ENCODE measurements at regions not wholly inside any gene's neighbourhood (a gene's known extent, or its start where the extent isn't known, plus 50 kb on each side); places are given as distances from the start of the nearest gene placed in this dataset.

DNA sequence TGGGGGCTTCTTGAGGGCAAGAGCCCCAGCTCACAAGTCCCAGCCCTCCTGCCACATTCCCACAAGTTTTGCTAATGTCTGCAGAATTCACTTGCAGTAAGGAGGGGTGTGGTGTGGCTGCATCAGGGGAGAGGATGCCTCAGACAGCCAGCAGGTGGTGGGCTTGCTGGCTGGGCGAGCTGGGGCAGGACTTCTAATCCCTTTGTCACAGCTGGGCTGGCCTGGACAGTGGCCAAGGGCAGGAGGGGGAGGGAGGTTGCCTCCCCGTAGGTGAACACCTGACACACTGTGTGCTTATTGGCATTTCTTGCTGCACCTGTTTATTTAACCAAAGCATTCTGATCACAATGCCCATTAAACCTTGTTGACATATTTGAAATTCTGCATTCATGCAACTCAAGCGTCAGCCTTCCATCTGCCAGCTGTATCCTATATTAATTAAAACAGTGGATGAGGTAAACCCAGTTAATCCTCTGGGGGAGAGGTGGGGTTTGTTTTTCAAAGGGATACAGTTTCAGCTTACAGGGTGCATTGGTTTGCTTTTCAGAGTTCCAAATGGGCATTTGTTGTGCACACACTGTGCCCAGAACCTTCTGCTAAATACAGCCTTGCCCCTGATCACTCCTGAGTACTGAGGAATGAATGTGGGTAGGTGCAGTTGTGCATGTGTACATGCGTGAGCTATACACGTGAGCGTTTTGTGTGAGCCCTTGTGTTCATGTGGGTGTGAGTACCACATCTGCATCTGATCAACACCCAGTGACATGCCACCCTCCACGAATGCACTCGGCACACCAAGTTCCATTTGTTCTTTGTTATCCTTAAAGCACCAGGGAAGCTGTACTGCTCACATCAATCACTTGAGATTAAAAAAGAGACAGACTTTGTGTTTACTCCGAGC lies 268.7 kb downstream of the XXYLT1 start:
- DNase-seq, result no peak

DNA sequence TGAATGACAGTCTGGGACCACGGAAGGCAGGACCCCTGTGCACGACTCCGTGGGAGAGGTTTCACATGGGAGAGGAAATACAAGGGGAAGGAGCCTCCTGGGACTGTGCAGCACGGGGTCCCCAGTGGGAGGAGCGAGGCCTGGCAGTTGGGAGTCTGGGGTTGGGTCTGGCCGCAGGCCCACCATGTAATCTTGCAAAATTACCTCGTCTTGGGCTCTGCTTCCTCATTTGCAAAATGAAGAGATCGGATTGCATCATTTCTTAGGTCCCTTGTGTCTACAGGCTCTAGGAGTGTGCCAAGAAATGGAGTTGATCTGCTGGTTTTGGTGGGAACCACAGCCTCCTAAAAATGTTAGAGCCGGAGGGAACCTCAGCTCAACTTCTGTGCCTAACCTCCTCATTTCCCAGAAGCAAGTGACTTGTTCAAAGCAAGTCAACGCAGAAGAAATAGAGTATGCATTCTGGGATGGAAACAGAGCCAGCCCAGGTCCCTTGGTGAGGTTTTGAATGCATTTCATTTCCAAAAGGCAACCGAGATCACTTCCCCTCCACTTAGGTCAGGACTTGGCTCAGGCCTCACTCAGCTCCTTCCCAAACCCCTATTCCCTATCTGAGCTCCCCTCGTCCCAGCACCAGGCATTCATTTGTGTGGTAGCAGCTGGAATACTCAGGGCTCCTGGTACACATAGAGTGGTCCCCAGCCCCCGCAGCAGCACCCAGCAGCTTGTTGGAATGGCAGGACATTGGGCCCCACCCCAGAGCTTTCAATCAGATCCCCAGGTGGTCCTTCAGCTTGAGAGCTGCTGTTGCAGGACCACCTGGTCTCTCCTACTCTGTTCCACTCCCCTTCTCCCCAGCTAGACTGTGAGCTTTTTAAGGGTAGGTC lies 267.7 kb downstream of the XXYLT1 start:
- DNase-seq, result no peak

DNA sequence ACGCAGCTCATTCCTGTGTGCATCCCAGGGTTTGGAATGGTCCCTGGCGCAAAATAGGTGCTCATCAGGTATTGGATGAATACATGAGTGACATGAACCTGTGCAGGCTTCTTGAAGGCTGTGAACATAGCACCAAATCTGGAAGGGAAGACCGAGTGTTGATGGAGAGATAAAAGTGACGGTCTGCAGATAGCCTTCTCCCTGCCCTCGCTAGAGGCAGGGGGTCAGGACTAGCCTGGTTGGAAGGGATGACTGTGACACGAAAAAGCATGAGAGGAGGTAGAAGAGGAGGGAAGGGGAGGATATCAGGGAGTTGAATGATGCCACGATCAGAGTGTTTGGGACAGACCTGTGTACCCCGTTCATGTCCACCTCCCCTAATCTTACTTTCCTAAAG lies 267.1 kb downstream of the XXYLT1 start:
- DNase-seq, result no peak

DNA sequence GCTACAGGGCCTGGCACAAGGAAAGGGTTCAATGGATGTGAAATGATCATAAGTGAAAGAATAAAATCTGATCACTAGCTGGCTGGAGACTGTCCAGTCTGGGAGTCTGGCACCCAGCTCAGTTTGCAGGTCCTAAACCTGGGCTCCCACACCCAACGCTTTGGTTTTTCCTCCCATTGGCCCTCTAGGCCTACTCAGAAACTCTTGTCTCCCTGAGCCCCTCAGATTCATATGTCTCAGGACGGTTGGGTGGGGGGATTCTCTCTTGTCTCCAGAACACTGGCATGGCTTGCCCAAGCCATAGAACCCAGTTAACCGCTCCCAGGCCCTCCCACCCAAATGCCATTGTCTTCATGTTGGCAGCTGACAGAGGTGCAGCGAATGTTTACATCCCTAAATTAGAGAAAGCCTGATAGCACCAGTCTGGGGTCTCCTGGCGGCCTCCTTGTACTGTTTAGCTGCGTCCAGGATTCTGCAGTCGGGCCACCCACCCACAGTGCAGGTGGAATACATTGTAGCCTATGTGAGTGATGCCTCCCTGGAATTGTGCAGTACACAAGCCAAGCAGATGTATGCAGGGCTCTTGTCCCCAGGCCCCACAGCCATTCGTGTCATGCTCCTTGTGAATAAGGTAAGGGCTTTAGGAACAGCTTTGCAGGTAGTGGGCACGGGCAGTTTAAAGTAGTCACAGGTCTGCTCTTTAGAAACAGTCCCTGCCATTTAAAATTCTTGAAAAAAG lies 266.3 kb downstream of the XXYLT1 start:
- no peak for DNase-seq

DNA sequence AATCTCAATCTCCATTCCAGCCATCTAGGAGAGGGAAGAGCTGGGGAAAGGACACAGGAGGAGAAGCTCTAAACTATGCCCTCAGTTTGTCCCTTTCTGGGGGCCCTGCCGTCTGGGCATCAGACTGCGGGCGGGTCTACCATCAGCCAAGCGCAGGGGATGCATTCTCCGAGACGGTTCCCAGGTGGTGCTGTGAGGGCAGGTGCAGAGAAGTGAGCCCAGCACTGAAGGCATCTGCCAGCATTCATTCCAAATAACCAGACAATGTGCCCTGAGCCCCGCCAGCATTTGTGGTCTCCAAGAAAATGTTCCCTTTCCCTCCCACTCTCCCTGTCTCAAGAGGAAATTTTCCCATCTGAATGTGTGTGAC lies 265.7 kb downstream of the XXYLT1 start:
- DNase-seq, result no peak

DNA sequence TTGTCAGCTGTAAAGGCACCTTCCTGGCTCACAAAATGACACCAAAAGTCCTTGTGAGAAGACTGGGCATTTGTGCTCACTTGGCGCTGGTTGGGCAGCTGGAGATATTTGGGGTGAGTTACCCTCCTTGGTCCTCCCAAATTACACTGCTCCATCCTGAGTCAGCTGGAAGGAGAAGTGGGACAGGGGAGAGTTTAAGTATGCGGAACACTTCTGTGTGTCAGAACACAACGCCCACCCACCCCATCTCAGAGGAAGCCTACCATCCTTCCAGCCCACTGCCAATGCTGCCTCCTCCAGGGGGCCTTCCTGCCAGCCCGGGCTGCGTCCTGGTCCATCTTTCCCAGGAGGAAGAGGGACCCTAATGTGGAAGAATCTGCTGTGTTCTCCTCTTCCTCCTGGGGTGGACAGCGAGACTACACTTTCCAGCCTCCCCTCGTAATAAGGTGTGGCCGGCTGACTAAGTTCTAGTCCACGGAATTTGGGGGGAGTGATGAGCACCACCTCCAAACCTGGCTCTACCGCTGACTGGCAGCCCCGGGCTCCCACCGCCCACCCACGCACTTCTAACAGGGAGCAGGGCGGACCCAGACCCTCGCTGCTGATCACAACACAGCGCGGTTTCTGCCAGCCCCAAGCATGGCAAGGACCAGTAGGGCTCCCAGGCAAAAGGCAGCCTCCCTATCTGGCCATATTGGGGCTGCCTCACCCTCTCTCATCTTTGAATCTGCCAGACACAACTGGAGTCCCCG lies 265.0 kb downstream of the XXYLT1 start:
- DNase-seq, result no peak

DNA sequence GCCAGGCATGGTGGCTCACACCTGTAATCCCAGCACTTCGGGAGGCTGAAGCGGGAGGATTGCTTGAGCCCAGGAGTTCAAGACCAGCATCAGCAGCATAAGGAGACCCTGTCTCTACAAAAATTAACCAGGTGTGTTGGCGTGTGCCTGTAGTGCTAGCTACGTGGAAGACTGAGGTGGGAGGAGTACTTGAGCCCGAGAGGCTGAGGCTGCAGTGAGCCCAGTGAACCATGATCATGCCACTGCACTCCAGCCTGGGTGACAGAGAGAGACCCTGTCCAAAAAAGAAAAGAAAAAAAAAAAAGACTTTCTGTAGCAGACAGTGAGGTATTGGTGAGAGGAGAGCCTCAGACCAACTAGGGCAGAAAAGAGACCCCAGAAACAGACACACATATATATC lies 263.8 kb downstream of the XXYLT1 start:
- DNase-seq, result no peak

DNA sequence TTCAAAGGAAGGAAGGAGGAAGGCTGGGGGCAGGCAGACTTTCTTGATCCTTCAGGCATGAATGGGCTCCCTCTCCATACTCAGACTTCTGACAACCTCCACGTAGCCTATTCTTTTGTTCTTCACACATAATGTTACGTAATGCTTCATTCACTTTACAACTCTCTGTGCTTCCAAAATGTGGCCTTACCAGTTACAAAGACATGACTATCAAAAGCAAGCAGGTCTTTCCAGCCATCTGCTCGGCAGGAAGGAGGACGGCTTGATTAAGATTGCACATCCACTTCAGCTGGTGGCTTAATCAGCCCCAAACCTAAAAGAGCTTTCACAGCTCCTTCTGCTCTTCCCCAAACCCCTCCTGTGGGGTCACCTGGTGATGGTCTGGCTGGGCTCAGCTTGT lies 263.2 kb downstream of the XXYLT1 start:
- no peak for DNase-seq

DNA sequence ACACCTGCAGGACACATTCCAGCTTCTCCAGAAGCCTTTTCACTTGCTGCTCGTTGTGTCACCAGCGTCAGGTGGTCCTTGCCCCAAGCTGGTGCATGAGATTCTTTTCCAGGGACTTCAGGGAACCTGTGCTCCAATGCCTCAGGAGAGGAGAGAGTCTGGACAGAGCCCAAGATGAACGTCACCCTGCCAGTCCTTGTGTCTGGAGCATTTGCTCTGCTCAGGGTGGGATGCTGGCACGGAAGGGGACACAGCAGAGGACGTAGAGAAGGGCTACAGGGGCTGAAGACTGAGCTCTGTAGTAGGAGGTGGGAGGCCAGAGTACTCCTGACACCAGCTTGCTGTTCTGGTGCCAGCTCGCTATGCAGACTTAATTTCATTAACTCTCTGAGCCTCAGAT lies 262.1 kb downstream of the XXYLT1 start:
- DNase-seq, result no peak

DNA sequence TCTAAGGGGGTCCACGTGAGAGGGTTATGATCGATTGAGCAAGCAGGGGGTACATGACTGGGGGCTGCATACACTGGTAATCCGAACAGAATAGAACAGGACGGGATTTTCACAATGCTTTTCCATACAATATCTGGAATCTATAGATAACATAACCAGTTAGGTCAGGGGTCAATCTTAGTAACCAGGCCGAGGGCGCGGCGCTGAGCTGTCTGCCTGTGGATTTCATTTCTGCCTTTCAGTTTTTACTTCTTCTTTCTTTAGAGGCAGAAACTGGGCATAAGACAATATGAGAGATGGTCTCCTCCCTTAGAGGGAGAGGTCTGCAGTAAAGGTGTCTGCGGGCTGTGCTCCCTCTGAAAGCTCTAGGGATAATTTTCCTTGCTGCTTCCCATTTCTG lies 261.3 kb downstream of the XXYLT1 start:
- no peak for DNase-seq

DNA sequence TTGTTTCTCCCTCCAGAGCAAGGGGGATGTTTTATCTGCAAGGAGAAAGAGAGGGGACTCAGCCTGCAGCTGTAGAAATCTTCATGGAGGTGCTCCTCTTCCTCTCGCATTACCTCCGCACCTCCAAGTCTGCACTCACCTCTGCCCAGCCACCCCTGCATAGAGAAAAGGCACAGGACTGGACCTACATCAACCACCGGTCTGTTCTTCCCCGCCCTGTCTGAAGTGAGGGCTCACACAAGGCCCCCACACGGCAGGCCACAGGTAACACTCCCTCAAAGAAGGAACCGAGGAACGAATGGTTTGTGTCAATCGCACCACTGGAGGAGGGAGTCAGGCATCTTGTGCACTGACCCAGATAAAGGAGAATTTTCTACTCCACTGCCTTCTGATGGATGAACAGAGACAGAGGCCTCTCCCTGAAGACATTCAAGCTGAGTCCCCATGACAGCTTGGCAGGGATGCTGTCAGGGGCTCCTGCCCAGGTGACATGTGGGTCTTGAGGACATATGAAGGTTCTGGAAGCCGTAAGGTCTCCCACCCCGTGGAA lies 260.3 kb downstream of the XXYLT1 start:
- DNase-seq, result no peak

DNA sequence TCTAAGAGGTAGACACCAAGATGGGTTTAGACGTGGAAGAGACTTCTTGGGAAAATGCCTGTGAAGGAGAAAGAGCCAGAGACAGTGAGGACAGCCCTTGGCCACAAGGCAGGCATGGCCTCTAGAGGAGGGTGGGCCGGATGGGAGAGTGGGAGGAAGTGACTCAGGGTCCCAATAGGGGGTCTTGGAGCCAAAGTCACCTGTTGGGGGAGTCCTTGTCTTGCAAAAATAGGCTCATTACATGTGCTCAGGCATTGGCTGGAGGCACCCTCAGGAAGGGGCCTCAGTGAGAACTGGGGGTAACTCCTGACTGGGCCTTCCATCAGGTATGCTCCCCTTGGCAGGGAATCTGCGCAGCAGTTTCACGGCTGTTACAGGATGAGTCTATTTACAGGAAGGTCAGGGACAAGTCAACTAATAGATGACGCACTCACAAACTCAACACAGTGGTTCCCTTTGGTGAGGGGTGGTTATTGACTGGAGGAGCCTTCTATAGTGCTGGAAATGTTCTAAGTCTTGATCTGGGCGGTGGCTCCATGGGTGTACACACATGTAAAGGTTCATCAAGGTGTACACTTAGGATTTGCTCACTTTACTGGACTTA lies 259.6 kb downstream of the XXYLT1 start:
- DNase-seq, result no peak

DNA sequence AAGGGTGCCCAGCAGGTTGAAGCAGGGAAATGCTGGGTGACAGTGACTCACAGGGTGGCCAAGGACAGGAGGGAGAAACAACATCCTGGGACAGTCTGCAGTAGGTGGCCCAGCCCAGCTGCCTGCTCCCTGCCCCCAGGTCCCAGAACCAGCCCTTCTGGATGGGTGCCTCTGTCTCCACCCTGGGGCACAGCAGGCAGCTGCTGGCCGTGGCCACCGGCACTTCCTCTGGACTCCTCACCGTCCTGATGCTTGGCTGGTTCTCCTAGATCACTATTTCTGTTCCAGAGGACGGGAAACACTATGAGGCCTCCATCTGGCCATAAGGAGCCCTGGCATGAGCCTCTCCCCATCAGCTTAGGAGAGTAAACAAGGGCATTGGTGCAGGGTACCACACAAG lies 258.9 kb downstream of the XXYLT1 start:
- no peak for DNase-seq

DNA sequence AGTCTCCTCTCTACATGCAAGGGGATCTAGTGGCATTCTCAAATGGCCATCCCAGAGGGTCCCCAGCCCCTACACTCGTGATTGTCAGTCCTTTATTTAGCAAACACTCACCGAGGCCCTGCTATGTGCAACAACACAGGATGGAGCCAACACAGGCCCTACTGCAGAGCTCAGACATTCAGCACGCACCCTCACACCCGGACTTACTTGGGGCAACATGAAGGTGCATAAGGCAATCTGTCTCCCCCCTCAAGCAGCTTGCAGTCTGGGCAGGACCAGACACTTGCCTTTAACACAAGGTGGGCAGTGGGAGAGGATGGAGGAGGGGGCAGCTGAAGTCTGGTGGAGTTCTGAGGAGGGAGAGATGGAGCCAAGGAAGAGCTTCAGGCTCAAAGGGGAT lies 258.4 kb downstream of the XXYLT1 start:
- no peak for DNase-seq

DNA sequence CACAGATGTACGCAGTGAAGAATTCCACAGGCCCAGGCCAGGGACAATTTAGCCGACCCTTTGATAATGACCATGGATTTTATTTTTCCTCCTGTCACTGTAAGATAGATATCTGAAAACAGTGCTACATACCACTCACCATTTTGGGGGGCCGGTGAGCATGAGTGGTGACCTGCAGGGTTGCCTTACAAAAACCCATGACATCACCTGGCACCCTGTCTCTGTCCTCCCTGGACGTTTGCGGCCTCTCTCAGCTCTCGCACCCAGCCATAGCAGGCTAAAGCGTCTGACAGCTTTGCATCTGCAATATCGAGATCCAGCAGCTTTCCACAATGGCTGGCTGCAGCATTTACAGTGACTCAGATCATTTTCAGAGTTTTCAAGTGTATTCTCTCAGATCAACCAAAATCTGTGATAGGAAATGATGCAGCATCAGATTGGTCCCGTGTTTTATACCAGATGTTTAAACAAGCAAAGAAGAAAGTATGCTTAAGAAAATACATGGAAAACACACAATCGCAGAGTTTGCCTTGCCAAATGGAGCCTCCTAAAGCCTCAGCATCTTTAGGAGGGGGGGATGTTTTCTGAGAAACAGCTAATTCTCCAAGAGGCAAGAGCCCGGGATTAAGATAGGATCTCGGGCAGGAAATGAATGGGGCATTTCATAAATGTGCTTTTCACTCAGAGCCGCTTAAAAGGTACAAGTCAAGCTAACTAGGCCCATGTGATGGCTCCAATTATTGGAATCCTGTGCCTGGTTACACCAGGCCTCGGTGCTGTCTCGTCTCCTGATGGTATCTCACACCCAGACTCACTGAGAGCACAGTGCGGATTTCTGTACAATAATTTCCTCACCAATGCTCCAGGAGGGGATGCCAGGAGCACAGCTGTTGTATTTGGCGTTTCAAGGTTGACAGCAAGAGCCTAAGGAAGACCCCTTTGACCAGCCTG lies 257.3 kb downstream of the XXYLT1 start:
- no peak for DNase-seq

DNA sequence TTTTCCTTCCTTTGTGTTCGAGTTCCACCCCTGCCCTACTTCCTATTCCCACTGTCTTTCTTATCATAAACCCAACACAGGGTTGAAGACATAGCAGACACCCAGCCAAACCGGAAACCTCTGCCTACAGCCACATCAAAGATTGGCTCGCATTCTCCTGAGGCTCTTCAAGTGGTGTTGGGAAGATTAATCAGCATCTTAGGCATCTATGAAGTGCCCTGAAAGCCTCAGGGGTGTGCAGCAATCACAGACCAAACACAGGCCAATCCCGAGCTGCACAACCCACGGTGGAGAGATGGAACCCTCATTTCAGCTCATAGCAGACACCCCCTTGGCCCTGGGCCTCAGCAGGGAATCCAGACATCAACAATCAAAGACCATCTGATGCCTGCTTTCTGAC lies 255.9 kb downstream of the XXYLT1 start:
- DNase-seq, result no peak

DNA sequence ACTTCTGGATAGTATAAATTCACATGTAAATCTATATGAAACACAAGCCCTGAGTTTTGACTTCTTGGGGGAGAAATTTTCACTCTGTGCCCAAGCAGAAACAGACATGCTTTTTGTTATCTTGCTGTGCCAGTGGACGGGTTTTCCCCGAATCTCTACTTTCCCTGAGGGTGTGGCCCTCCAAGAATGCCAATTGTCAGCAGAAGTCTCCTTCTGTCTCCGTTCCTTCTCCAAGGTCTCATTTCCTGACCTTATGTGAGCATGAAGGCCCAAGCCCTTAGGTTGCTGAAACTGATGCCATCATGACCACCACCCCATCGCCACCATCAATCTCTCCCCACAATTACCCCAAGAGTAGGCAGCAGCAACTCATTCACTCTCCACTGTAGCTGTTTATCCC lies 253.8 kb downstream of the XXYLT1 start:
- no peak for DNase-seq
